ENCODE measurements at regions not wholly inside any gene's neighbourhood (a gene's known extent, or its start where the extent isn't known, plus 50 kb on each side); places are given as distances from the start of the nearest gene placed in this dataset.

DNA sequence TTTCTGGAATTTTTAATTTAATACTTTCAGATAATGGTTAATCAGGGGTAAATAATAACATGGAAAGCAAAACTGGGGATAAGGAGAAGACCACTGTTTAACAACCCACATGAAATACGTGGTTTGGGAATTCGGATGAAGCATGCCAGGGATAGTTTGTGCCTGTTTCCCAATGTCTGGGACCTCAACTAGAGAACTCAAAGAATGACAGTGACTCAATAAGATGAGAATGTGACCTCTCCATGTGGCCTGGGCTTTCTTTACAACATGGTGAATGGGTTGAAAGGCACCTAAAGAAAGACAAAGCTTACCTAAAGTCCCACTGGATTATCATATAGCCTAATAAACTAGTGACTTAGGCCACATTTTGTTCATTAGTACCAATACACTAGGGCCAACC, 460.3 kb upstream of the LRFN5 start:
- no peak for DNase-seq
- H3K27me3 ChIP-seq, result no peaks in the 10 kb centered on the region
- no peak overlapping the region for H3K27ac ChIP-seq
- intact Hi-C loops (cut with DNase I), result no loop called here
- H3K4me3 ChIP-seq (replicated peaks in 1 of 3), result no peak overlapping the region
- TF ChIP-seq, protein P1, sequence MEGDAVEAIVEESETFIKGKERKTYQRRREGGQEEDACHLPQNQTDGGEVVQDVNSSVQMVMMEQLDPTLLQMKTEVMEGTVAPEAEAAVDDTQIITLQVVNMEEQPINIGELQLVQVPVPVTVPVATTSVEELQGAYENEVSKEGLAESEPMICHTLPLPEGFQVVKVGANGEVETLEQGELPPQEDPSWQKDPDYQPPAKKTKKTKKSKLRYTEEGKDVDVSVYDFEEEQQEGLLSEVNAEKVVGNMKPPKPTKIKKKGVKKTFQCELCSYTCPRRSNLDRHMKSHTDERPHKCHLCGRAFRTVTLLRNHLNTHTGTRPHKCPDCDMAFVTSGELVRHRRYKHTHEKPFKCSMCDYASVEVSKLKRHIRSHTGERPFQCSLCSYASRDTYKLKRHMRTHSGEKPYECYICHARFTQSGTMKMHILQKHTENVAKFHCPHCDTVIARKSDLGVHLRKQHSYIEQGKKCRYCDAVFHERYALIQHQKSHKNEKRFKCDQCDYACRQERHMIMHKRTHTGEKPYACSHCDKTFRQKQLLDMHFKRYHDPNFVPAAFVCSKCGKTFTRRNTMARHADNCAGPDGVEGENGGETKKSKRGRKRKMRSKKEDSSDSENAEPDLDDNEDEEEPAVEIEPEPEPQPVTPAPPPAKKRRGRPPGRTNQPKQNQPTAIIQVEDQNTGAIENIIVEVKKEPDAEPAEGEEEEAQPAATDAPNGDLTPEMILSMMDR (IDR thresholded peaks at IDR 0.05), result no peak
- no peak for TF ChIP-seq POLR2A (IDR thresholded peaks at IDR 0.05)
- no peaks in the 10 kb centered on the region for H3K36me3 ChIP-seq
- 89 to 94% methylated on average over 2 of the region's 2 CpGs for WGBS, 2 donors
- no peaks in the 10 kb centered on the region for H3K4me1 ChIP-seq
- H3K9me3 ChIP-seq, result no peaks in the 10 kb centered on the region

DNA sequence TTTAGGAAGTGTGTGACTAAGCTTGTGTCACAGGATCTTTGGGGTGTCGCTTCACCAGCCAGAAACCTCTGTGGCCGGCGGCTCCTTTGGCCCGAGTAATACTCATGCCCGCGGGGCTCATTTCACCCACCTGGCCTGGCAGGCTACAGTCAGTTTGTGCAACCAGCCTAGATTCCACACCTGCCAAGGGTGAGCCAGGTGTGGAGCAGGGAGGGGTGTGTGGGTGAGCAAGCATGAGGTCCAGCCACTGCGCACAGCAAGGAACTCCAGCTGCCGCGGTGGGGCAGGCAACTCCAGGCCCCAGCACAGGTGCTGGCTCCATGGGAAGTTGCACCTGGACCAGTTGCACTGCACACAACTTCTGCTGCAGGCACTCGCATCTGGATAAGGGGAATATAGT, 462.3 kb upstream of the LRFN5 start:
- no peaks in the 10 kb centered on the region for H3K36me3 ChIP-seq
- H3K4me3 ChIP-seq (replicated peaks in 1 of 3), result no peak overlapping the region
- intact Hi-C loops (cut with DNase I), result no loop called here
- H3K9me3 ChIP-seq, result no peaks in the 10 kb centered on the region
- H3K27me3 ChIP-seq, result no peaks in the 10 kb centered on the region
- TF ChIP-seq POLR2A (IDR thresholded peaks at IDR 0.05), result no peak
- TF ChIP-seq, protein P1 (IDR thresholded peaks at IDR 0.05), result no peak
- WGBS, 2 donors, result 86 to 95% methylated on average over 10 of the region's 10 CpGs
- no peaks in the 10 kb centered on the region for H3K4me1 ChIP-seq
- no peak for DNase-seq
- H3K27ac ChIP-seq, result no peak overlapping the region

DNA sequence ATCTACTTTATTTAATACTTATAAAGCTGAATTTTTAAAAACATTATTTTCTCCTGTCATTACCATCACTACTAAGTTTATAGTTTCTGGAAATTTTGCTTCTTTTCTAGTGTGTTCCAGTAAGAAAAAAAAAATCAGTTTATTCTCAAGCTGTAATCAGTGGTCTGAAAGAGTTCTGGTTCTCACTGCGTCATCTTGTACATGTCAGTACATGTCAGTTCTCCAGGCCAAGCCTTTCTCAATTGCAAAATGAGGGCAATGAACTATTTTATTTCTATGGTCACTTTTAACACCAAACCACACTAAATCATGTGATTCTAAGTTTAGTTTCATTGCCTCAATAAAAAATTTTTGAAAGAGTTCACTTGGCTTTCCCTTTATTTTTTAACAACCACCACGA, 468.9 kb upstream of the LRFN5 start:
- WGBS, 2 donors, result 91 to 93% methylated on average over 2 of the region's 2 CpGs
- Histone ChIP-seq H3K4me3 (replicated peaks in 1 of 3) (no peak overlapping the region), H3K27ac (no peak overlapping the region), H3K9me3 (no peaks in the 10 kb centered on the region), H3K36me3 (no peaks in the 10 kb centered on the region), H3K4me1 (no peaks in the 10 kb centered on the region), H3K27me3 (no peaks in the 10 kb centered on the region)
- TF ChIP-seq, protein P1 (IDR thresholded peaks at IDR 0.05), result no peak
- TF ChIP-seq POLR2A (IDR thresholded peaks at IDR 0.05), result no peak
- intact Hi-C loops (cut with DNase I), result no loop called here
- DNase-seq, result no peak

DNA sequence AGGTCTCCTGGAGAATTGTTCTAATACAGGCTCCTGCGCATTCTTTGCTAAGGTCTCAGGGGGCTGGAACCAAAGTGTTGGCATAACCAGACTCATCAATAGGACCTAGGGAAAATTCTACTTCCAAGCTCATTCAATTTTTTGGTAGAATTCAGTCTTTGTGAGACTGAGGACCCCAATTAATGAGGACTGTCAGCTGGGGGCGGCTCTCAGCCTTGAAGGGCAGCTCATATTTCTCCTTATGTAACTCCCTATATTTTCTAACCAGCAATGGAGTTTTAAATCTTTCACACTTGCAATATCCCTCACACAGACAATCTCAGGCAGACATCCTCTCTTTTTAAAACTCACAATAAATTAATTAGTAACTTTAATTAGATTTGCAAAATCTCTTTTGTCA, 476.4 kb upstream of the LRFN5 start:
- no peaks in the 10 kb centered on the region for H3K36me3 ChIP-seq
- WGBS, 2 donors, result 83 to 84% methylated on average over 2 of the region's 2 CpGs
- DNase-seq, result no peak

DNA sequence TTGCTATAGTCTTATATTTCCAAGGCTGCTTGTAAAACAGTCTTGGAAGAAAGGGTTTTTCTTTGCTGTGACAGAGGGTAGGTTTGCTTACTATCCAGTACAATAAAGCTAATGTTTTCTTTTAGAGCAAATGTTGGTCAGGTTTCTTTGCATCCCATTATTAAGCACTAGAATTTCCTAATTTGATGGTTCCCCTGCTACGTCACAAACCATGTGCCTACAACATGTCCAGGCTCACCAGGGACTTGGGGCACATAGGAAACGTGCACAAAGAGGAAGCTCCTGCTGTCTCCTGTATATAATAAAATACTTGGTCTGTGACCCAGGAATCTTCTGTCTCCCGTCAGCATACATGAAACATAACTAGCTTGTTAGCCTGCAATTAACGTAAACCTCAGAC, 486.3 kb upstream of the LRFN5 start:
- no peak for TF ChIP-seq POLR2A (IDR thresholded peaks at IDR 0.05)
- TF ChIP-seq, protein P1 (IDR thresholded peaks at IDR 0.05), result no peak
- Histone ChIP-seq H3K9me3 (no peaks in the 10 kb centered on the region), H3K4me1 (no peaks in the 10 kb centered on the region), H3K27ac (no peak overlapping the region), H3K27me3 (no peaks in the 10 kb centered on the region), H3K4me3 (replicated peaks in 1 of 3) (no peak overlapping the region), H3K36me3 (no peaks in the 10 kb centered on the region)
- no peak for DNase-seq
- WGBS, 2 donors, result 72 to 77% methylated on average over 4 of the region's 4 CpGs
- intact Hi-C loops (cut with DNase I), result no loop called here

More for the DNA sequence above, 476.4 kb upstream of the LRFN5 start:
- H3K9me3 ChIP-seq, result no peaks in the 10 kb centered on the region
- no peaks in the 10 kb centered on the region for H3K27me3 ChIP-seq
- no peak for TF ChIP-seq POLR2A (IDR thresholded peaks at IDR 0.05)
- TF ChIP-seq, protein P1 (IDR thresholded peaks at IDR 0.05), result no peak
- no peaks in the 10 kb centered on the region for H3K4me1 ChIP-seq
- no peak overlapping the region for H3K4me3 ChIP-seq (replicated peaks in 1 of 3)
- intact Hi-C loops (cut with DNase I), result no loop called here
- no peak overlapping the region for H3K27ac ChIP-seq
